NCI-H187 treated with DMSO at 0.1 percent for 48 hours (cell line): ENCODE measurements at regions not wholly inside any gene's neighbourhood (a gene's known extent, or its start where the extent isn't known, plus 50 kb on each side); places are given as distances from the start of the nearest gene placed in this dataset.
"Not testable (repeated sequence)": the region's sequence is repeated elsewhere in the genome, so short reads cannot be mapped to it uniquely, and the experiment has no call there.

Source experiments
- DNase-seq: peaks from one replicate; lab custom pipeline; 2025; lab: John Stamatoyannopoulos, UW

DNA sequence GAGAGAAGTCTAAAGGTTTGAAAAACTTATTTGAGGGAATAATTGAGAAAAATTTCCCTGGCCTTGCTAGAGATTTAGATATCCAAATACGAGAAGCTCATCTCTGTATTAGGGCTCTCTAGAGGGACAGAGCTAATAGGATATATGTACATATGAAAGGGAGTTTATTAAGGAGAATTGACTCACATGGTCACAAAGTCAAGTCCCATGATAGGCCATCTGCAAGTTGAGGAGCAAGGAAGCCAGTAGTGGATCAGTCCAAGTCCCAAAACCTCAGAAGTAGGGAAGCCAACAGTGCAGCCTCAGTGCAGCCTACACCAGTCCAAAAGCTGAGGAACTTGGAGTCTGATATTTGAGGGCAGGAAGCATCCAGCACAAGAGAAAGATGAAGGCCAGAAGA, 126.7 kb downstream of the PJA2 start:
- DNase-seq: not testable (repeated sequence)

DNA sequence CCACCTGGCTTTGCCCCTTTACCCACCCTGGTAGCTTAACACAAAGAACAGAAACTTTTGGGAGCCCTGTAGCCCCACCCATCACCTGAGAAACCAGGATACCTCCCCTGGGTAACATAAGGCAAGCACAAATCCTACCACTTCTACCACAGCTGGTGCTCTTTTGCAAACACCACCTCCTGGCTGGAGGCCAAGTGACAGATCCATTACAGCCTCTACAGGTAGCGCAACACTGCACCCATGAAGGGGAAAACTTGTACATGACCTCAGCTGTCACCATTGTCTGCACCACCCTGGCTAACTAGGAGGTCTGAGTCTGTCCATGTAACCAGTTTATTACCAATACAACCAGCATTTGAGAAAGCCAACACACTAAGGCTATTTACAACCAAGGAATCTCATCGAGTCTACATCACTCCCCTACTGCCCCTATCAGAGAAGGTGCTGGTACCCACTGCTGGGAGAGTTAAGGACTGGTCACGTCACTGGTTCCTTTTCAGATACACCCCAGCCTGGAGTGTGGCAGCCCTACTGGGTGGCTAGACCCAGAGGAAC, 128.6 kb downstream of the PJA2 start:
- DNase-seq: peak; percentile 74

DNA sequence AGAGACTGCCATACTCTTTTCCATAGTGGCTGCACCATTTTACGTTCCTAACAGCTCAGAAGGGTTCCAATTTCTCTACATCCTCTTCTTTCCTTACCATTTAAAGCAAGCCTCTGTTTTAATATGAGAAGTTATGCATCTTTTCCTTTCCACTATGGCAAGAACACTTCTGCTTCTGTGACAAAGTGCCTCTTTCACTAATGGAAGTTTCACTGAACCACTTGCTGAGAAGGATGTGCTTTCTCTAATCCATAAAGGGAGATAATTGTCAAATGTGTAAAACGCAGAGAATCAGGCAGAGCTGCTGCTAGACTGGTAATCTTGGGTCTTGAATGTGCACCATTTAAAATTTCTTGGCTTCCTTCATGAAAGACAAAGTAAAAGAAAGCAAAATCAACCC, 131.6 kb downstream of the PJA2 start:
- DNase-seq: no peak

DNA sequence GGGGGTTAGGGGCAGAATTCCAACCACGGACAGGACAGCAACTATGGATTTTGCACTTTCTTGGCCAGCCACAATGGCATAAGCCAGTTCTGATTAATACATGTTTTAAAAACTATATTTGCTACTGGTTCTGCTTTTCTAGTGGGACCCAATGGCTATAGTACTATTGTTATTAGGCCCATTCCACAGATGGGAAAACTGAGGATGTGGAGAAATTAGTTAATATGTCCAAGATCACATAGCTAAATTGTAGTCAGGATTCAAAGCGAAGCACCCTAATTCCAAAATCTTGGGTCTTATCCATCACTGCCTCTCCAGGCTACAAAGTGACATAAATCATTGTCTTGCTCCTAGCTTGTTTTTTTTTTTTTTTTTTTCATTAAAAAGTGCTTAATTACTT, 133.9 kb downstream of the PJA2 start:
- no peak for DNase-seq

DNA sequence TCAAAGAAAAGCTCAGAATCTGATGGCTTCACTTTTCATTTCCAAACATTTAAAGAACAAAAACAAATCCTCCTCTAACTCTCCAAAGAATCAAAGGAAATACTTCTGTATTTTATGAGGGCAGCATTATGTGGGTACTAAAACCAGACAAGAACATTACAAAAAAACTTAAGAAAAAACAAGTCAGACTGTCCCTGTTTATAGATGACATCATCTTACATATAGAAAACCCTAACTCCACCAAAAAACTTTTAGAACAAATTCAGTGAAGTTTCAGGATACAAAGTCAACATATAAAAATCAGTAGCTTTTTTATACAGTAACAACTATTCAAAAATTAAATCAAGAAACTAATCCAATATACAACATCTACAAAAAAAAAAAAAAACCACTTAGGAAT, 136.2 kb downstream of the PJA2 start:
- no peak for DNase-seq

DNA sequence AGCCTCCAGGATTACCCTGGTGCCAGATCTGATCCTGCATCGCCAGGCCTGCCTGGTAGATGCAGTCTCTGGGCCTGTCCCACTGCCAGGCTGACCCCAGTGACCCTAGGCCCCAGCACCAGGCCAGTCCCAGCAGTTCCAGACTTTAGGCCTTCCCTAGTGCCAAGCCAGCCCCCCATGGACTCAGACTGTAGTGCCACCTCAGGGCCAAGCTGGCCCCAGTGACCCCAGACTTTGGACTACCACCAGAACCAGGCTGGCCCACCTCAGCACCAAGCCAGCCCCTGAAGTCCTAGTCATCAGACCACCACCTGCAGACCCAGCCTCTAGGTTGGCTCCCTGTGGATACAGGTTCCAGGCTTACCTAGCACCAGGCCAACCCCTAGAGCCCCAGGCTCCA, 142.5 kb downstream of the PJA2 start:
- DNase-seq: no peak

DNA sequence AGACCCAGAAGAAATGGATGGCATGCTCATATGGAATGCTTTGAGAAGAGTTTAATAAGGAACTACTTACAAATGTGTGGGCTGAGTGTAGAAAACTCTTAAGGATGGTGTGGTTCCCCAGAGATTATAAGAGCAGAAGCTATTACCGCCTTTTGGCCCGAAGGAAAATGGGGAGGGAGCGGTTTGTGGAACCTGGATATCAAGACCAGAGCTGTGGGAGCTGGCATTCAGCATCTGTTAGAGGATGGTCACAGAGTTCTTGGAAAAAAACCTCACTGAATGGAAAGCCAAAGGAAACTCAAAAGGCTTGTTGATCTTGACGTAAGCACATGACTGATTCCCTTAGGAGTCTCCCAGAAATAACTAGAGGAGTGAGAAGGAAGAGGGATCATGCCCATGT, 151.0 kb downstream of the PJA2 start:
- no peak for DNase-seq

DNA sequence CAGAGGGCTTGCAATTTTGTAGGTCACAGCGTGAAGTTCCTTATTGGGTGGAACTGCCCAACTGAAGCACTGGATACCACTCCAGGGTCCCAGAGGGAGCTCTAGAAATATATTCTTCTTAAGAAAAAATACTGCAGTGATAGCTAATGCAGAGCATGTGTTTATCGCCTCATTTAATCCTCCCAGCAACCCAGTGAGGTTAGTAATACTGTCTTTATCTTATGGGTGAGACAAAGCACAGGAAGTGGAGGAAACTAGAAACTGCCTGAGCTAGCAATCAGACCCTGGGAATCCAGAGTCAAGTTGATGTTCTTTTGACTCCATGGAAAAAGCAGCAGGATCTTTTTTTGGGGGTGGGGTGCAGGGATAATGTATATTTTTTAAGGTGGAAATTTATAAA, 153.3 kb downstream of the PJA2 start:
- DNase-seq: no peak

DNA sequence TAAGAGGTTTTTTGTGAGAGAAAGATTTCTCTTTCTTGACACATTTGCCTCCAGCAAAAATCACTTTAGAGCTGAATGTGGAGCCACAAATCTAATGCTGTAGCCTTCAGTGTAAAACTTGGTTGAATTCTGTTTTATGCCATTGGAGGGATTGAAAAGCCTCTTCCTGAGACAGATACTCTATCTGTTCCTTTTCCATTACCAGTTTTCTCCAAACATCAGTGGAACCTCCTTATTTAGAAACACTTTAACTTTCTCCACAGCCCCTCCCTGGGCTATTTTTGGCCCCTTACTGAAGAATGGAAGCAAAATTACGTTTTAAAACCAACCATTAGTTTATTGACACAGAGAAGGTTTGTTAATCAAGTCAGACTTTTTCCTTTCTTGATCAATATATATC, 155.3 kb downstream of the PJA2 start:
- DNase-seq: no peak

DNA sequence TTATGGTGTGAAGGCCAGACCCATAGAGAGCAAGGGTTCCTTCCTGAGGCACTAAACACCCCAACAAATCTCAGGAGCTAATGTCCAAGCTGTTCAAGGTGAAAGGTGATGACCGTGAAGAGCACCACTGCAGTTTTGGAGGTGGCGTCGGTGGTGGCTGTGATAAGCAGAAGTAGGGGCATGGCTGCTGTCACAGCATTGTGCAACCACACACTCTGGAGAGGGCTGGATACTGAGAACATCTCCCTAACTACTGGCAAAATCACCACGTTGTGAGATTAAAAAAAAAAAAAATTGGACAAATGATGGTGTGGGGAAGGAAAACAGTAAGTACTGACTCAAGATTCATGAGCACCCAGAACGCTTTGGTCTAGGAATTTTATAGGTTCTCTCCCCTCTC, 156.5 kb downstream of the PJA2 start:
- DNase-seq: no peak

DNA sequence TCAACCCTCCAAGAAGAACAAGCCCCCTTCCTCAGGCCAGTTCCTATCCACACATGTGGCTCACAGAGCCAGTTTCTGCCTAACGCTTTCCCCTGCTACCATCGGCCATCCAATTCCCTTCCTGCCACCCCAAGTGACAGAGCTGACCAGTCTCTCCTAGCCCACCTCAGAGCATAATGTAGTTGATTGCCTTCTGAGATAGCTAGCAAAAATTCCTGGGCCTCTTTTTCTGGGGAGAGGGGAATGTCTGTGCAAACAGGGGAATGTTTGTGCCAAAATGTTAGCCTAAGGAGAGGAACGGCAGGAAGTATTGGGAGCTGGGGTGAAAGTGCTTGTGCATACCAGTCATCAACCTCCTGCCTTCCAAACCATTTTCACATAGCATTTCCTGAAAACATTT, 157.0 kb downstream of the PJA2 start:
- no peak for DNase-seq

DNA sequence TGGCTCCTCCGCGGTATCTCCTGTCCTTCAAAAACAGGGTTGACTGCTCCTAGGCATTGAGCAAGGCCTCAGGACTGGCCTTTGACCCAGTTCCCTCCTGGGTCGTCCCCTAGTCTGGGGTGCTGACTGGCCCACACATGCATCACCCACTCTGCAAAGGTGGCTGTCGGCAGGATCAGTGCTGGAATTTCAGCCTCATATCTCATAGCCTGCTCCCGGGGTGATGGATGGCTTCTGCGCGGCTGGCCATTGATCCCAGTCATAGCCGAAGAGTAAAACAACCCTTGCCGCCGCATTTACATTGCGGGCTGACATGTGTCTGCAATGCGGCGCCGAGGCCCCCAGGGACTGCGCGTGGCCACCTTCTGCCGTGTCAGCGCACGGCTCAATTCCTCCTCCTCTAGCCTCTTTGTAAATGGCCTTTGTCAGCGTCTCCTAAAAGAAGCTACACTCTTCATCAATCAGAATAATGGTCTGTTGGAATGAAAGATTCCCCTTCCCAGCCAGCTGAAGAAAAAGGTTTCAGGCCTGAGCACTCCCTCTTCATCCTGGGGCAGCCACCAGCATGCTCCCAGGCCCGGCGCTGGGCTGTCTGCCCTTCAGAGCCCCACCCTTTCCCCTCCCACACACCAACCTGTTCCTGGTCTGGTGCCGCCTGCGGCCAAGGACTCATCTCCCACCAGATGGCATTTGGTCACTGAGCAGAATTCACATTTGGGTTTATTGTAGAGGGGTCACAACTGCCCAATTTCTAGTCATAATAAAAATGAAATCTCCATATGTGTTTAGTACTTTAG, 159.0 kb downstream of the PJA2 start:
- DNase-seq: no peak

DNA sequence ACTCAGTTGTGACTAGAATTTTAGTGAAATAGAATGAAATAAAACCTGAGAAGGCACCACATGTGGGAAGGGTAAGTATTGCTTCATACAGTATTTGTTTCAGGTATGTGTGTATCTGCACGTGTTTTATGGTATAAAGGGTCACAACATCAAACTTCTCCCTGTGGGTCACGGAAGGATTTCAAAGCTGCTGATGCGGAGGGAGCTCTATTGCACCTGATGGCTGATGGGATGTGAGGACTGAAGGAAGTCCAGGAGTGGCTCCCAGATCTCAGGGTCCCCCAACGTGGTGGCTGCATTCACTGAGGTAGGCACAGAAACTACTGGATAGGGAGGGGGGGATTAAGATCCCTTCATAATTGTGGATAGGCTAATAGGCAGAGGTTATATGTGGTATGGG, 159.7 kb downstream of the PJA2 start:
- DNase-seq: no peak

DNA sequence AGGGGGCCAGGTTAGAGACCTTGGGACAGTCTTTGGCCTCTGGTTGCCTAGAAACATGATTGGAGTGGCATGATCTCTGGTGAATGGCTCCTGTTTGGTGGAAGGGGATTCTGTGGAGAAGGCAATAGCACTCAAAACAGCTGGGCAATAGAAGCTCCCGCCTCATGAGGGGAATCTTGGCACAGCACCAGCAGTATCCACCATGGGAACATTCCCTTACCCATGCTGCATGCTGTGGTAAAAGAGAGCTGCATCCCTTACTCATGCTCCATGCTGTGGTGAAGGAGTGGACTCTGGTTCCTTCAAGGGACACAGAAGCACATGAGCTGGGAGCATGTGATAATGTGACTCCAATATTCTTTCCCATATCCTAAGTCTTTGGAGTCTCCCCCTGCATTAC, 160.6 kb downstream of the PJA2 start:
- DNase-seq: no peak

DNA sequence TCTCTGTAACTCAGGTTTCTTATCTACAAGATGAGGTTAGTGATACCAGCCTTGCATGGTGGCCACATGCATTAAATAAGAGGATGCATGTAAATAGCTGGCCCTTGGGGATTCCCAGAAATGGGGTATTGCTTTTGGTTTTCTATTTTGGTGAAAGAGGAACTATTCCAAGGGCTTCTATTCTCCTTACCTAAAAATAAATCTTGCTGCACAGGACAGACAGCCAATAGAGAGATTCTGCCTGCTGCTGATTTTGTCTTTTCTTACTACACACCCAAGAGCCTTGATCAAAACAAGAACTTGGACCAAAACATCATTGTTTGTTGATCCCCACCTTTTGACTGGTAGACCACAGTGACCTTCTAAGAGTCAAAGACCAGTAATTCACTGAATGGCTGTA, 161.8 kb downstream of the PJA2 start:
- no peak for DNase-seq

DNA sequence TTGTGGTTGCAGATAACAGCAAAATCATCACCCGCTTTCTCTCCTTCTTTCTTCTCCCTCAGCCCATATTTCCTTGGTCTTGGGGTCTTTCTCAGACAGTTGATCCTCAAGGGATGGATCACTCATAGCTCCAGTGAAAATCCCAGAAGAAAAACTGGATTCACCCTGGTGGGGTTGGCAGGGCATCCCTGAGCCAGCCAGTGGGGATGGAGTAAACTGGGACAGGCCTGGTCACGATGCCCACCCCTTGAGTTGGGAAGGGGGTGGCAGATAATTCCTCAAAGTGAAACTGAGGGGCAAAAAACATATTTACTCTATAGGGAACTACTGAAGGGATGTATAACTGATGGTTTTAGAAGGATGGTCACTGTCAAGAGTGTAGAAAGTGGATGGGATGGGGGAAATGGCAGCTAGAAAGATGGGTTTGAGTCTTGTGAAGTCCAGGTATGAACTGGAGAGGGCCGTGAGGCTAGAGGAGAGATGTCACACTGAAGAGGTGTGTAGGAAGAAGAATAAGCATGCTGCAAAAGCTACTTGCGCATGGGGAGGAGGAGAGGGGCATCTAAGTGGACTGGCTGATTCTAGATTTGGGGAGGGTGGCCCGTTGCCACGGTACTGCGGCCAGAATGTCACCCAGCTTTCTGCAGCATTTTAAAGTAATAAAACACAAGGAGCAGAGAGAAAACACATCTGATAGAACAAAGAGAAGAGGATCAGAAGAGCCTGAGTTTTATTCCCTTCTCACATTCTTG, 162.8 kb downstream of the PJA2 start:
- DNase-seq: no peak
